IMR-90 (cell line): ENCODE measurements at regions not wholly inside any gene's neighbourhood (a gene's known extent, or its start where the extent isn't known, plus 50 kb on each side); places are given as distances from the start of the nearest gene placed in this dataset.

ENCODE experiments used
- ATAC-seq: fragments of 200-7000 bp; cut with Tn5 transposase; 2 replicates; pipeline ENCODE4 v1.9.1; 2020; ENCODE audit warnings: low read depth, mild to moderate bottlenecking, moderate library complexity
- BruUV-seq: library from RNA; stranded (reverse); fragments of 400-500 nt; replicated peaks from 2 replicates; lab custom pipeline; 2021; lab: Mats Ljungman, UMichigan
- CTCF ChIA-PET: fragments of 300-600 bp; formaldehyde crosslinking; extraction: SDS; loops from one replicate; lab custom pipeline; 2021; ENCODE audit warnings: antibody characterized with exemption; lab: Yijun Ruan, JAX
- POLR2A ChIA-PET: fragments of 300-600 bp; sonication (Branson Sonifier 250); formaldehyde crosslinking; loops from one replicate; lab custom pipeline; 2022; ENCODE audit warnings: antibody characterized with exemption; ENCODE audit not compliant: unreplicated experiment; lab: Charles Lee
- DNase-seq: peaks from one replicate; pipeline ENCODE4 v3.0.0; 2013
- H2AFZ ChIP-seq: replicated peaks from 2 replicates; pipeline ENCODE3; 2013; ENCODE audit warnings: low read length, mild to moderate bottlenecking; ENCODE audit not compliant: poor library complexity
- H2AK5ac ChIP-seq: 2 replicates; pipeline ENCODE4 v1.6.1; 2013; ENCODE audit warnings: low read depth, low read length, inconsistent platforms
- H2AK9ac ChIP-seq: replicated peaks from 2 replicates; pipeline ENCODE3; 2013; ENCODE audit warnings: mild to moderate bottlenecking, low read depth, low read length, moderate library complexity; ENCODE audit not compliant: poor library complexity
- H2BK120ac ChIP-seq: 2 replicates; pipeline ENCODE4 v1.6.1; 2013; ENCODE audit warnings: low read depth, low read length, inconsistent platforms
- H2BK15ac ChIP-seq: 3 replicates; pipeline ENCODE4 v1.6.1; 2013; ENCODE audit warnings: low read depth, low read length, inconsistent platforms
- H2BK20ac ChIP-seq: 2 replicates; pipeline ENCODE4 v1.6.1; 2013; ENCODE audit warnings: low read depth, mild to moderate bottlenecking, inconsistent platforms, low read length, moderate library complexity
- H2BK5ac ChIP-seq: 2 replicates; pipeline ENCODE4 v1.6.1; 2013; ENCODE audit warnings: mild to moderate bottlenecking, low read depth, low read length, inconsistent platforms; ENCODE audit not compliant: poor library complexity, severe bottlenecking
- H3K14ac ChIP-seq: replicated peaks from 2 replicates; pipeline ENCODE4 v1.6.1; 2013; ENCODE audit warnings: low read depth, low read length, inconsistent platforms
- H3K18ac ChIP-seq: 2 replicates; pipeline ENCODE4 v1.6.1; 2013; ENCODE audit warnings: low read depth, low read length, control low read depth
- H3K23ac ChIP-seq: 2 replicates; pipeline ENCODE4 v1.6.1; 2013; ENCODE audit warnings: low read depth, low read length, inconsistent platforms
- H3K27ac ChIP-seq: 2 replicates; pipeline ENCODE4 v1.5.1; 2013; ENCODE audit warnings: mild to moderate bottlenecking, control low read depth, low read length; ENCODE audit not compliant: insufficient read depth
- H3K27me3 ChIP-seq: 2 replicates; pipeline ENCODE4 v1.6.1; 2013; ENCODE audit warnings: low read length; ENCODE audit not compliant: control insufficient read depth, insufficient read depth
- H3K36me3 ChIP-seq: 2 replicates; pipeline ENCODE4 v1.6.1; 2013; ENCODE audit warnings: low read length, mixed read lengths; ENCODE audit not compliant: control insufficient read depth, insufficient read depth
- H3K4ac ChIP-seq: 2 replicates; pipeline ENCODE4 v1.6.1; 2013; ENCODE audit warnings: low read depth, low read length, inconsistent platforms
- H3K4me1 ChIP-seq: 2 replicates; pipeline ENCODE4 v1.6.1; 2013; ENCODE audit warnings: low read length, mixed read lengths; ENCODE audit not compliant: control insufficient read depth, insufficient read depth
- H3K4me2 ChIP-seq: 2 replicates; pipeline ENCODE4 v1.6.1; 2013; ENCODE audit warnings: low read depth, mild to moderate bottlenecking, control low read depth, low read length, moderate library complexity
- H3K4me3 ChIP-seq: 2 replicates; pipeline ENCODE4 v1.5.1; 2013; ENCODE audit warnings: low read depth, mild to moderate bottlenecking, control low read depth, low read length, moderate library complexity; ENCODE audit not compliant: insufficient read depth
- H3K56ac ChIP-seq: 2 replicates; pipeline ENCODE4 v1.6.1; 2013; ENCODE audit warnings: low read length, inconsistent platforms; ENCODE audit not compliant: insufficient read depth; ENCODE audit errors: extremely low read depth
- H3K79me1 ChIP-seq, 2 experiments: 2 replicates each; pipeline ENCODE4 v1.6.1; 2013; ENCODE audit warnings: low read length in 2 of 2, inconsistent platforms in 1 of 2, low read depth in 1 of 2
- H3K9ac ChIP-seq: 2 replicates; pipeline ENCODE4 v1.6.1; 2013; ENCODE audit warnings: low read depth, low read length, control low read depth
- H3K9me1 ChIP-seq: 2 replicates; pipeline ENCODE4 v1.6.1; 2013; ENCODE audit warnings: low read length, inconsistent platforms; ENCODE audit not compliant: insufficient read depth
- H3K9me3 ChIP-seq: 2 replicates; pipeline ENCODE4 v1.6.1; 2013; ENCODE audit warnings: low read length; ENCODE audit not compliant: control insufficient read depth, insufficient read depth
- H4K20me1 ChIP-seq: 2 replicates; pipeline ENCODE4 v1.6.1; 2013; ENCODE audit warnings: low read length, inconsistent platforms; ENCODE audit not compliant: insufficient read depth
- H4K5ac ChIP-seq: 2 replicates; pipeline ENCODE4 v1.6.1; 2013; ENCODE audit warnings: mild to moderate bottlenecking, low read depth, low read length, control low read depth
- H4K8ac ChIP-seq, 2 experiments: 2 replicates each; pipeline ENCODE4 v1.6.1; 2013; ENCODE audit warnings: low read depth in 2 of 2, low read length in 2 of 2, control low read depth in 1 of 2, inconsistent platforms in 1 of 2
- H4K91ac ChIP-seq: 2 replicates; pipeline ENCODE4 v1.6.1; 2013; ENCODE audit warnings: low read depth, low read length, inconsistent platforms; ENCODE audit not compliant: insufficient read depth
- CEBPB ChIP-seq: IDR thresholded peaks from 2 replicates; pipeline ENCODE4 v1.6.1; 2012; ENCODE audit warnings: low read depth, low read length, improper control_type of control experiment
- MAFK ChIP-seq: IDR thresholded peaks from 2 replicates; pipeline ENCODE4 v1.6.1; 2012; ENCODE audit warnings: low read depth, low read length, improper control_type of control experiment
- WGBS, 2 experiments: methylation state at CpG; one replicate each; pipeline versions ENCODE4 v1.1.5 to v1.1.7; 2013; ENCODE audit warnings: missing lambda C conversion rate in 2 of 2; ENCODE audit not compliant: insufficient read length in 1 of 2; ENCODE audit errors: extremely low coverage in 2 of 2; 5-methylcytosine and 5-hydroxymethylcytosine counted together
- dilution Hi-C: fragments of 300-500 bp; cut with HindIII; formaldehyde crosslinking; loops from one replicate; pipeline ENCODE4 v1.14.3; 2018; ENCODE audit warnings: low sequenced_read_pairs; ENCODE audit not compliant: unreplicated experiment
- in situ Hi-C: fragments of 300-500 bp; cut with MboI; formaldehyde crosslinking; loops from 3 replicates; pipeline ENCODE4 v1.14.3; 2019; ENCODE audit warnings: low sequenced_read_pairs, inconsistent platforms, mixed read lengths
- intact Hi-C: fragments of 100-400 bp; cut with micrococcal nuclease; formaldehyde crosslinking; loops from 2 replicates; pipeline ENCODE4 v1.10.0; 2022

GRCh38 chr6:15908871-15909270 lies 220.0 kb upstream of the MYLIP start:
- Histone ChIP-seq H3K9ac (no peak overlapping the region), H3K18ac (no peak overlapping the region), H3K4me3 (no peak overlapping the region), H3K14ac (no peak overlapping the region), H3K4me1 (no peaks in the 10 kb centered on the region), H2AK9ac (no peak overlapping the region), H2BK5ac (no peak overlapping the region), H4K91ac (no peak overlapping the region), H3K4ac (no peak overlapping the region), H2BK120ac (no peak overlapping the region), H3K79me1 (no peaks in the 10 kb centered on the region), H4K5ac (no peak overlapping the region), H3K27me3 (peaks cover 12% of the 10 kb centered on the region), H4K20me1 (no peaks in the 10 kb centered on the region), H2BK15ac (no peak overlapping the region), H3K56ac (no peak overlapping the region), H3K23ac (no peak overlapping the region), H2BK20ac (no peak overlapping the region), H3K9me1 (no peaks in the 10 kb centered on the region), H2AK5ac (no peak overlapping the region), H3K36me3 (no peaks in the 10 kb centered on the region), H2AFZ (no peak overlapping the region), H3K27ac (no peak overlapping the region), H3K9me3 (no peaks in the 10 kb centered on the region), H4K8ac (no peak overlapping the region), H3K4me2 (no peak overlapping the region)
- DNase-seq: no peak
- ATAC-seq: no peak
- TF ChIP-seq MAFK (no peak), CEBPB (no peak)
- POLR2A ChIA-PET: no interaction called here
- CTCF ChIA-PET: no interaction called here
- dilution Hi-C loops: no loop called here
- intact Hi-C loops: no loop called here
- BruUV-seq: no TSS peak
- in situ Hi-C loops: no loop called here
- 63% methylated on average over 2 of the region's 5 CpGs; no CpG with 5 or more reads in 1 of the 2 experiments for WGBS, 2 experiments
